Activated CD4-positive, alpha-beta T cell treated with anti-CD3 and anti-CD28 coated beads, Interleukin-2, amount 50 U/mL, for 1 hour (primary cell): ENCODE measurements at regions not wholly inside any gene's neighbourhood (a gene's known extent, or its start where the extent isn't known, plus 50 kb on each side); places are given as distances from the start of the nearest gene placed in this dataset.
"Not testable (repeated sequence)": the region's sequence is repeated elsewhere in the genome, so short reads cannot be mapped to it uniquely, and the experiment has no call there.

Experiments used
- DNase-seq: peaks from one replicate; pipeline ENCODE4 v3.0.0-alpha.2; 2020

GRCh38 chr3:22615790-22616189 is 587.3 kb upstream of the UBE2E2 start:
- DNase-seq: no peak

DNA sequence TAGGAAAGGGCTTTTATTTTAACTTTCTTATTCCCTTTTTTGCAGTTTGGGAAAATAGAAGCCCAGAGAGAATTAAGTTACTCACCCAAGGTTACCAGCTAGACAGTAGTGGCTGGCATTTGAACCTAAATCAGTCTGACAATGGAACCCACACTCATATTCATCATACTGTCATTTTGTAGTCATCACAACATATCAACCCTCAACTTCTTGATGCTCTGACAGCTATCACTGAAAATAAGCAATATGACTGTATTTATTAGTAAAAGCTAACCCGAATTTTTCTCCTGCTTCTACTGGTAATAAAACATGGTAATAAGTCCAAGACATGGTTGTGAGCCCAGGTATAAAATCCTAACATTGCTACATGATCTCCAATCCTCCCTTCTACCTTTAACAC is 585.8 kb upstream of the UBE2E2 start:
- no peak for DNase-seq

DNA sequence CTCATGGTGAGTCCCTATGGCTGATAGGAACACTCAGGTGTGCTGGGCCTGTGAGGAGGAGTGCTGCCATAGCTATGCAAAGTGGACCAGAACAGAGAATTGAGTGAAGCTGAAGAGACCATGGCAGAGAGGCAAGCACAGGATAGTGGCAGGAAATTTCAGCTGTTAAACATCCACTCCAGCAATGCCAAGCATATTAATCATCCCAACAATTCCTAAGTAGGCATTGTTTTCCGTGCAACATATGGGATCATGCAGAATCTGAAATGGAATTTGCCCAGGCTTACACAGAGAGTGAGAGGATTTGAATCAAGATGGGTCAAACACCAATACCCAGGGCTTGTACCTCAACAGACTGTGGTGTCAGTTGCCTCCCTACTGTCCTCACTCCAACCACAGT is 582.6 kb upstream of the UBE2E2 start:
- DNase-seq: no peak

- no peak for DNase-seq
Observed at GRCh38 chr3:22621205-22621809, 581.8 kb upstream of the UBE2E2 start.

DNA sequence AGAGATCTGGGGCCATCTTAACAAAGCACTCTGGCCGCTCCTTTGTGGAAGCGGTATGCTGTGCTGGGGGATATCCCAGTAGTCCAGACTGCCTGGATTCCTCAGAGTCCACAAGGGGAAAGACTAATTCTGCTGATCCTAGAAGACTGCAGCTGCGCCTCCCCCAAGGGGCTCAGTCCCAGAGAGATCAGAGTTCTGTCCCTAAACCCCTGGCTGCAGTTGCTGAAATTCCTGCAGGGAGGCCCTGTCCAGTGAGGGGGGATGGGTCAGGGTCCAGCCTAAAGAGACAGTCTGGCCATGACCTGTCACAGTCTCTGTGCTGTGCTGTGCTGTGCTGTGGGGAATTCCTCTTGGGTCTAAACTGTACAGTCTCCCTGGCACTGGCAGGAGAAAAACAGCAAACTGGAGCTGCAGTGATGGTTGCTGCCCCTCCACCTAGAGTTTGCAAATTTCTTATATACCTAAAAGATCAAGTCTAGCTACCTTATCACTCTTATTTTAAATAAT is 575.1 kb upstream of the UBE2E2 start:
- no peak for DNase-seq

DNA sequence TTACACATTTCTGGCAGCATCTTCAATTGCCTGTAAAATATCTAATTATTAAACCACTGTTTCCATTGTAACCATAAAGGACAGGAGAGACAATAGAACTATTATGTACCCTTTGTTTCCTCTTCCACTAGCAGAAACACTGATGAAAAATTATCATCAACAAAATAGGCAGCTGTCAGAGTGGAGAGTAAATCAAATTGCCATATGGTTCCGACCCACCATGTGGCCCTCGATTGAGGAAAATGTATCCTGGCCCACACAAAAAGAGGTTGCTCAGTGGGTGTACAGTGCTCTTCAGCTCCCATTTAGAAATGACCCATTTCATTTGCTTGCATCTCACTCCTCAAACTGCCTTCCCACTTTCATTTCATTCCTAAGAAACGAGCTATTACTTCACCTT is 570.6 kb upstream of the UBE2E2 start:
- no peak for DNase-seq

DNA sequence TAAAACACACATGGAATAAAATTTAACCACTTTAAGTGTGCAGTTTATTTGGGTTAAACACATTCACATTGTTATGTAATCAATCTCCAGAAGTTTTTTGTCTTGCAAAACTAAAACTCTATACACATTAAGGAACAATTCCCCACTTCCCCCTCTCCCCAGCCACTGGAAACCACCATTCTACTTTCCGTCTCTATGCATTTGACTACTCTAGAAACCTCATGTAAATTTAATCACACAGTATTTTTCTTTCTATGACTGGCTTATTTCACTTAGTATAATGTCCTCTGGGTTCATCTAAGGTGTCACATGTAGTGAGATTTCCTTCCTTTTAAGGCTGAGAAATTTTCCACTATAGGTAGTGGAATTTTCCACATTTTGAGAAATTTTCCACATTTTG is 568.7 kb upstream of the UBE2E2 start:
- DNase-seq: no peak

GRCh38 chr3:22659651-22660475 is 543.3 kb upstream of the UBE2E2 start:
- DNase-seq: no peak

- DNase-seq: no peak
Observed at GRCh38 chr3:22660606-22661005, 542.5 kb upstream of the UBE2E2 start.

DNA sequence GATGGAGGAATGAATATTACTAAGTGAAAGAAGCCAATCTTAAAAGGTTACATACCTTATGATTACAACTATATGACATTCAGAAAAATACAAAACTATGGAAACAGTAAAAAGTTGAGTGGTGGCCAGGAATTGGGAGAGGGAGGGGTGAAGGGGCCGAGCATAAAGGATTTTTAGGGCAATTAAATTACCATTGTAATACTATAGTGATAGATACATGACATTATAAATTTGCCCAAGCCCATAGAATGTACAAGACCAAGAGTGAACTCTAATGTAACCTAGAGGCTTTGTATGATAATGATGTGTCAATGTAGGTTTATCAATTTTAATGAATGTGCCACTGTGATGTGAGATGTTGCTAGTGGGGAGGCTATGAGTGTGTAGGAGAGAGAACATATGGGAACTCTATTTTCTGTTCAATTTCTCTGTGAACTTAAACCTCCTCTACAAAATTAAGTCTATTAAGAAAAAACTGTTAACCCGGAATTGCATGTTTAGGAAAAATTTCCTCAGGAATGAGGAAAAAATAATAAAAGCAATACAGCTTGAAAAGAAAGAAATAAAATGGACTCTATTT is 541.9 kb upstream of the UBE2E2 start:
- DNase-seq: no peak

- no peak for DNase-seq
Observed at GRCh38 chr3:22665528-22665927, 537.6 kb upstream of the UBE2E2 start.

- DNase-seq: no peak
Observed at GRCh38 chr3:22666736-22667135, 536.4 kb upstream of the UBE2E2 start.

DNA sequence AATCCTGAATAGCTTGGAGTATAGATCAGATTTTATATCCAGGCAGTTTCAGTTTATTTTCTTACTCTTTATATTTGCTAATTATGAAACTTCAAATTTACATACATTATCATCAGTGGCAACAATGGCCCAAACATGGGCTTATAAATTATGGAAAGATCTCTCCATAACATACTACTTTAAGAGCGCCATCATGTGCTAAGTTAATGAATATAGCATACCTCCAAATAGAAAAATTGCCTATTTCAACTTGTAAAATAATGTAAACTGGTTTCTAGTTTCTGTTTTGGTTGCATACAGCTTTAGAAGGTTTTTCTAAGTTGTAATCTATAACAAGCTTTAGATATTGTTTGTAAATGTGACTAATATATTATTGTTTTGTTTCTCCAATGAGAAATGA is 531.3 kb upstream of the UBE2E2 start:
- DNase-seq: no peak

GRCh38 chr3:22684739-22685138 is 518.4 kb upstream of the UBE2E2 start:
- no peak for DNase-seq

- no peak for DNase-seq
Observed at GRCh38 chr3:22685597-22685996, 517.5 kb upstream of the UBE2E2 start.

- no peak for DNase-seq
Observed at GRCh38 chr3:22691407-22691806, 511.7 kb upstream of the UBE2E2 start.

DNA sequence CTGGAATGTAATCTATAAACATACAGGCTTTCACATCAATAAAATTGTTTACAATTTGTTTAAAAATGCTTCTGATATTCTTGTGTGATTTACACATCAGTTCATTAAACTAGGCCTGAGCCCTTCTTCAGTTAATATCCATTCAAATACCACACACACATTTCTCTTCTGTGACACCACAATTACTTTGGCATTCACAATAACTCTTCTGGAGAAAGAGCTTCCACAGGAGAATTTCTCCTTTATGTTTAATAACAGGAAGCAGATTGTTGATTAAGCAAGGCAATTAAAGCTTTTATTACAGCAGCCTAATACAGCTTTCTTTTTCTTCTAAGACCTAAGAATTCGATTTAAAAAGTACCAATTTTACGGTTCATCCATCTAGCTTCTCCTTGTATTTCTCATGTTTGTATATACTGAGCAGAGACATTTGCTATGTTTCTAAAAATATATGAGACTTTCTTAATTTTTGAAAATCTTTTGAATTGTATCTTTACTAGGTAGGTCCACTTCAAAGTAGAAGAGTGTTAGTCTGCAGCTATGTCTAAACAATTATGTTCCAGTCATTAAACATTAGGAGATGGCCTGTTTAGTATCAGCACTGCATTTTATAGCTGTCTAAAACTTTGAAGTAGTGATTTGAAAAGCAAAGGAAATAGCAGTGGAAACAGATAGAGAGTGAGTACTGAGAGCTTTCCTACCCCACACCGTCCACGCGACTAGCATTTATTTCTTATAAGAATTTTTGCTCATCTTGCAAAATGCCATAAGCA is 511.1 kb upstream of the UBE2E2 start:
- no peak for DNase-seq

- no peak for DNase-seq
Observed at GRCh38 chr3:22700876-22701275, 502.3 kb upstream of the UBE2E2 start.

DNA sequence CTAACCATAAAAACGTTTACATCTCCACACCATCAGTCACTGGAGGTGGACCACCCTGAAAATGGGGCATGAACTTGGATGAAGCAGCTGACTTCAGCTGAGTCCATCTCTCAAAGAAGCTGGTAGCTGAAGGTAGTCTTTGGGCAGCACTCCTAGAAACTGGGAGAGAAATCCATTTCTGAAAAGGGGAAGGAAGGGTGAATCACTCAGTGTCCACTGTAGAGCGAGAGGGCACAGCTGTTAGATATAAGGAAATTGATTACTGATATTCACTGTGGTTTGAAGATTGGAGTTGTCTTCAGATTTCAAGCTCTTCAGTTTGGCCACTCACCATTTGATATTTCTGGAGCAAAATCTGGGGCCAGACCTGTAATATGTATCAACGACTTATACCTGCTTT is 499.0 kb upstream of the UBE2E2 start:
- DNase-seq: no peak

DNA sequence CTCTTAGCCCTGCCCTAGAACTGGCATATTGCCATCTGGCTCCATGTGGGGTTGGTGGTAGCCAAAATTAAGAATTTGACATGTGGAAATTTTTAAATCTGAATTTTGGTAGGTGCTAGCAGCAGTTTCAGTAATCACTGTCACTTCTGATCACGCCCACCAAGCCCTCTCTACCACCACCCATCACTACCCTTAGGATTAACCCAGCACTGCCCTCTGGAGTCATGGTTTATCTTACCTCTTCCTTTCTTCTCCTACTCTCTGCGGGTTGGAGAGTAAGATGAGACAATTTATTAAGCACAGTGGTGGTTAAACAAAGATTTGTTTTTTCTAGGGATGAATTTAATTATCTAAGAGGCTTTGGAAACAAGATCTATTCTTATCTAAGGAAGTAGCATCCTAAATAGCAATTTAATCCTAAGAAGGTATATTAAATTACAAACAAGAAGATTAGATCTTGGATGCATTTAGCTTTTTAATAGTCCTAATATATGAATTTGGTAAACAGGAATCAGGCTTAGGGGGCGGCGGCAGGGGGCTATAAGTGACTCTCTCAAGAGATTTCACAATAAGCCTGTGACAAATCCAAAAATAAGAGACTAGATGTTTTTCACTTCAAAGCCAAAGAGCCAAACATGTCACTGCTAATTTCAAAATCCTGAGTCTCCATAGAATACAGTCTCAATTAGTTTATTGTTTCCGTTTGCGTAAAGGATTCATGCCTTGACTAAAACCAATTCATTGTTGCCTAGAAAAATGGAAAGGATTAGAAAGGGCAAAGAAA is 498.4 kb upstream of the UBE2E2 start:
- no peak for DNase-seq

DNA sequence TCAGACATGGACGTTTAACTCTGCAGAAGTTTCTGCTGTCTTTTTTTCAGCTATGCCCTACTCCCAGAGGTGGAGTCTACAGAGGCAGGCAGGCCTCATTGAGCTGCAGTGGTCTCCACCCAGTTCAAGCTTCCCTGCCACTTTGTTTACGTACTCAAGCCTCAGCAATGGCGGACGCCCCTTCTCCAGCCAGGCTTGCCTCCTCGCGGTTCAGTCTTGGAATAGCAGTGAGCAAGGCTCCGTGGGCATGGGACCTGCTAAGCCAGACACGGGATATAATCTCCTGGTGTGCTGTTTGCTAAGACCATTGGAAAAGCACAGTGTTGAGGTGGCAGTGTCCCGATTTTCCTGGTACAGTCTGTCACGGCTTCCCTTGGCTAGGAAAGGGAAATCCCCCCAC is 496.2 kb upstream of the UBE2E2 start:
- DNase-seq: not testable (repeated sequence)

GRCh38 chr3:22713936-22714335 is 489.2 kb upstream of the UBE2E2 start:
- no peak for DNase-seq

GRCh38 chr3:22714749-22715148 is 488.4 kb upstream of the UBE2E2 start:
- no peak for DNase-seq
